Keratinocyte (primary cell): ENCODE measurements at regions not wholly inside any gene's neighbourhood (a gene's known extent, or its start where the extent isn't known, plus 50 kb on each side); places are given as distances from the start of the nearest gene placed in this dataset.

Experiments
- DNase-seq: peaks from one replicate; pipeline ENCODE4 v3.0.0-alpha.2; 2011; ENCODE audit warnings: low read depth, missing footprints, low spot score
- FAIRE-seq: peaks from 2 replicates; lab custom pipeline; 2011; peaks lifted over from hg19 to GRCh38; lab: Jason Lieb, UNC
- H2AFZ ChIP-seq: 2 replicates; pipeline ENCODE4 v1.6.0; 2012; ENCODE audit warnings: low read length, control low read depth, inconsistent platforms; ENCODE audit not compliant: control insufficient read depth
- H3K27ac ChIP-seq: 2 replicates; pipeline ENCODE4 v1.5.1; 2011; ENCODE audit warnings: low read length; ENCODE audit not compliant: control insufficient read depth, insufficient read depth
- H3K27me3 ChIP-seq: 3 replicates; pipeline ENCODE4 v1.6.0; 2011; ENCODE audit warnings: low read length; ENCODE audit not compliant: control insufficient read depth, insufficient read depth; ENCODE audit errors: extremely low read depth
- H3K36me3 ChIP-seq, 2 experiments: 2 replicates in 1 of 2; 3 replicates in 1 of 2; pipeline ENCODE4 v1.5.1; 2011; ENCODE audit warnings: low read length in 2 of 2, mild to moderate bottlenecking in 1 of 2; ENCODE audit not compliant: control insufficient read depth in 2 of 2, insufficient read depth in 2 of 2; ENCODE audit errors: extremely low read depth in 1 of 2
- H3K4me1 ChIP-seq: 3 replicates; pipeline ENCODE4 v1.5.1; 2011; ENCODE audit warnings: low read length; ENCODE audit not compliant: control insufficient read depth, insufficient read depth; ENCODE audit errors: extremely low read depth
- H3K4me2 ChIP-seq: 3 replicates; pipeline ENCODE4 v1.6.0; 2011; ENCODE audit warnings: low read depth, low read length; ENCODE audit not compliant: control insufficient read depth, insufficient read depth; ENCODE audit errors: extremely low read depth
- H3K4me3 ChIP-seq, 3 experiments: fragments of 200-600 bp in 1 of 3; sonication (generic) in 1 of 3; 2 replicates in 2 of 3; 3 replicates in 1 of 3; pipeline ENCODE4 v1.5.1; 2011 to 2016; ENCODE audit warnings: low read length in 3 of 3, mild to moderate bottlenecking in 3 of 3, control low read depth in 2 of 3, inconsistent platforms in 1 of 3, low read depth in 1 of 3, mixed read lengths in 1 of 3, mixed run types in 1 of 3, moderate library complexity in 1 of 3; ENCODE audit not compliant: control insufficient read depth in 2 of 3, insufficient read depth in 2 of 3; ENCODE audit errors: extremely low read depth in 1 of 3
- H3K79me2 ChIP-seq: 2 replicates; pipeline ENCODE4 v1.6.0; 2012; ENCODE audit warnings: low read length; ENCODE audit not compliant: control insufficient read depth, insufficient read depth
- H3K9ac ChIP-seq: 3 replicates; pipeline ENCODE4 v1.6.0; 2011; ENCODE audit warnings: low read length; ENCODE audit not compliant: control insufficient read depth, insufficient read depth; ENCODE audit errors: extremely low read depth
- H3K9me1 ChIP-seq: 3 replicates; pipeline ENCODE4 v1.6.0; 2011; ENCODE audit warnings: low read length; ENCODE audit not compliant: control insufficient read depth, insufficient read depth; ENCODE audit errors: extremely low read depth
- H3K9me3 ChIP-seq: 2 replicates; pipeline ENCODE4 v1.5.1; 2012; ENCODE audit warnings: low read depth, low read length; ENCODE audit not compliant: control insufficient read depth
- H4K20me1 ChIP-seq: 3 replicates; pipeline ENCODE4 v1.6.0; 2011; ENCODE audit warnings: low read length; ENCODE audit not compliant: control insufficient read depth, insufficient read depth; ENCODE audit errors: extremely low read depth
- EZH2 ChIP-seq: IDR thresholded peaks from one replicate; pipeline ENCODE4 v1.6.1; 2012; ENCODE audit warnings: inconsistent platforms, mild to moderate bottlenecking, low read length, moderate library complexity
- dilution Hi-C: fragments of 300-500 bp; cut with MboI; formaldehyde crosslinking; loops from one replicate; pipeline ENCODE4 v1.7.0; 2020; ENCODE audit warnings: low sequenced_read_pairs; ENCODE audit not compliant: extremely low pct_ligation_motif_present
- TF ChIP-seq, protein P1 (sequence below), 3 experiments: IDR thresholded peaks in 1 of 3; conservative IDR thresholded peaks in 1 of 3; optimal IDR thresholded peaks in 1 of 3; 2 replicates in 2 of 3; 3 replicates in 1 of 3; pipeline versions ENCODE3 to v1.5.1; 2011; ENCODE audit warnings: low read length in 3 of 3, mild to moderate bottlenecking in 3 of 3, moderate library complexity in 2 of 3, control low read depth in 1 of 3, inconsistent platforms in 1 of 3; ENCODE audit not compliant: insufficient read depth in 2 of 3; ENCODE audit errors: extremely low read depth in 1 of 3

DNA sequence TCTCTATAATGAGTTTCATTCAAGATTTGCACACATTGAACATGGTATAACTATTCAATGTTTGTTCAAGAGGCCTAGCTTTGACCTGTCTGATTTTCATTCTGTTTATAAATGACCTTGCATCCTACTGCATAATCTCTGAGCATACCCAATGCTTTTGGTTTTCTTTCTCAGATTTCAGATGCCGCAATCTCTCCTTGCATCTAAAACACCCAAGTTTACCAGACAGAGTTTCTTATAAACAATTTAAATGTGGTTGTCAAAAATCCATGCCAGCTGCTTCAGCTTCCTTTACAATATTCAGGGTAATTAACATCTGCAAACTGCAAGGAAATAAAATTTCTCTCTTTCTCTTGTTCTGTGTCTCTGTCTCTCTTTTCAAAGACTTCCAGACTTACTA, 123.0 kb upstream of the PCDH18 start:
- Histone ChIP-seq H4K20me1 (no peaks in the 10 kb centered on the region), H3K4me1 (no peaks in the 10 kb centered on the region), H3K4me2 (no peak overlapping the region), H3K36me3 (no peaks in the 10 kb centered on the region), H2AFZ (no peak overlapping the region), H3K27me3 (no peaks in the 10 kb centered on the region), H3K27ac (no peak overlapping the region), H3K9me3 (no peaks in the 10 kb centered on the region), H3K79me2 (no peaks in the 10 kb centered on the region), H3K4me3 (no peak overlapping the region), H3K9ac (no peak overlapping the region), H3K9me1 (no peaks in the 10 kb centered on the region)
- no peak for DNase-seq
- FAIRE-seq, result no peak
- no peak for TF ChIP-seq EZH2
- TF ChIP-seq, protein P1, sequence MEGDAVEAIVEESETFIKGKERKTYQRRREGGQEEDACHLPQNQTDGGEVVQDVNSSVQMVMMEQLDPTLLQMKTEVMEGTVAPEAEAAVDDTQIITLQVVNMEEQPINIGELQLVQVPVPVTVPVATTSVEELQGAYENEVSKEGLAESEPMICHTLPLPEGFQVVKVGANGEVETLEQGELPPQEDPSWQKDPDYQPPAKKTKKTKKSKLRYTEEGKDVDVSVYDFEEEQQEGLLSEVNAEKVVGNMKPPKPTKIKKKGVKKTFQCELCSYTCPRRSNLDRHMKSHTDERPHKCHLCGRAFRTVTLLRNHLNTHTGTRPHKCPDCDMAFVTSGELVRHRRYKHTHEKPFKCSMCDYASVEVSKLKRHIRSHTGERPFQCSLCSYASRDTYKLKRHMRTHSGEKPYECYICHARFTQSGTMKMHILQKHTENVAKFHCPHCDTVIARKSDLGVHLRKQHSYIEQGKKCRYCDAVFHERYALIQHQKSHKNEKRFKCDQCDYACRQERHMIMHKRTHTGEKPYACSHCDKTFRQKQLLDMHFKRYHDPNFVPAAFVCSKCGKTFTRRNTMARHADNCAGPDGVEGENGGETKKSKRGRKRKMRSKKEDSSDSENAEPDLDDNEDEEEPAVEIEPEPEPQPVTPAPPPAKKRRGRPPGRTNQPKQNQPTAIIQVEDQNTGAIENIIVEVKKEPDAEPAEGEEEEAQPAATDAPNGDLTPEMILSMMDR (optimal IDR thresholded peaks at IDR 0.05 in 1 of 3, IDR thresholded peaks at IDR 0.05 in 1 of 3, conservative IDR thresholded peaks at IDR 0.05 in 1 of 3; ENCODE audit: extremely low read depth in 1 of 3, insufficient read depth in 2 of 3, low read length in 3 of 3), result no peak
- dilution Hi-C loops, result no loop called here

DNA sequence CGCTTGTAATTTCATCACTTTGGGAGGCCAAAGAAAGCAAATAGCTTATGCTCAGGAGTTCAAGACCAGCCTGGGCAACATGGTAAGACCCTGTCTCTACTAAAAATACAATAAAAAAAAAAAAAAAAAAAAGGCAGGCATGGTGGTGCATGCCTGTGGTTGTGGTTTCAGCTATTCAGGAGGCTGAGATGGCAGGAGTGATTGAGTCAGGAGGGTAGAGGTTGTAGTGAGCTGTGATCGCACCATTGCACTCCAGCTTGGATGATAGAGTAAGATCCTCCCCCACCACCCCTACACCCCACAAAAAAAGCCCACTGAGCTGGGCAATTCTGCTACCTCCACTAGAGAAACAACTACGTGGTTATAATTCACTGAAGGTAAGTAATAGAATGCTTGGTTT, 118.8 kb upstream of the PCDH18 start:
- Histone ChIP-seq H3K4me2 (no peak overlapping the region), H3K4me1 (no peaks in the 10 kb centered on the region)
- no peak for DNase-seq

More for the DNA sequence above, 118.8 kb upstream of the PCDH18 start:
- Histone ChIP-seq H3K9me3 (no peaks in the 10 kb centered on the region), H3K4me3 (no peak overlapping the region), H3K27ac (no peak overlapping the region), H3K9ac (no peak overlapping the region), H3K27me3 (no peaks in the 10 kb centered on the region), H4K20me1 (no peaks in the 10 kb centered on the region), H3K79me2 (no peaks in the 10 kb centered on the region), H2AFZ (no peak overlapping the region), H3K9me1 (no peaks in the 10 kb centered on the region), H3K36me3 (no peaks in the 10 kb centered on the region)
- dilution Hi-C loops, result no loop called here
- TF ChIP-seq EZH2, result no peak
- TF ChIP-seq, protein P1 (optimal IDR thresholded peaks at IDR 0.05 in 1 of 3, IDR thresholded peaks at IDR 0.05 in 1 of 3, conservative IDR thresholded peaks at IDR 0.05 in 1 of 3; ENCODE audit: extremely low read depth in 1 of 3, insufficient read depth in 2 of 3, low read length in 3 of 3), result no peak
- no peak for FAIRE-seq
